ENCODE measurements at regions not wholly inside any gene's neighbourhood (a gene's known extent, or its start where the extent isn't known, plus 50 kb on each side); places are given as distances from the start of the nearest gene placed in this dataset.
A peak's percentile ranks its signal among the peaks of the same experiment; 100 is the strongest.
"Not testable (repeated sequence)": the region's sequence is repeated elsewhere in the genome, so short reads cannot be mapped to it uniquely, and the experiment has no call there.

DNA sequence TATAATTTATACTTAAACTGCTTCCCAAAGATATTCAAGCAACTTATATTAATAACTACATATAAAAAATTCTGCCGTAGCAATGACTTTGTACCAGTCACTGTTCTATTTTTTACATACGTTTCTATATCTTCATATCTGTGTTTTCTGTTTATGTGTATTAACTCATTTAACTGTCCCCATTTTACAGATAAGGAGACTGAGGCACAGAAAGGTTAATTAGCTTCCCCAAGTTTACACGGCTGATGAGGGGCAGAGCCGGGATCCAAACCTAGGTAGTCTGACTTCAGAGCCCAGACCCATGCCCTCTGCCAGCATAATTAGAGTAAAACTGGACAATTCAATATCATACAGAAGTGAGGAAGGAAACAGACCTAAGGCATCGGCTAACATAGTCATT, 259.7 kb upstream of the TUT7 start:
- no CpG with 5 or more reads among the region's 5 CpGs for WGBS, 2 donors (ENCODE audit: extremely low coverage in 2 of 2, insufficient read length in 2 of 2, insufficient replicate concordance in 1 of 2)

DNA sequence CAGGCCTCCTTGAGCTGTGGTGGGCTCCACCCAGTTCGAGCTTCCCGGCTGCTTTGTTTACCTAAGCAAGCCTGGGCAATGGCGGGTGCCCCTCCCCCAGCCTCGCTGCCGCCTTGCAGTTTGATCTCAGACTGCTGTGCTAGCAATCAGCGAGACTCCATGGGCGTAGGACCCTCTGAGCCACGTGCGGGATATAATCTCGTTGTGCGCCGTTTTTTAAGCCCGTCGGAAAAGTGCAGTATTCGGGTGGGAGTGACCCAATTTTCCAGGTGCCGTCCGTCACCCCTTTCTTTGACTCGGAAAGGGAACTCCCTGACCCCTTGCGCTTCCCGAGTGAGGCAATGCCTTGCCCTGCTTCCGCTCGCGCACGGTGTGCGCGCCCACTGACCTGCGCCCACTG, 257.3 kb upstream of the TUT7 start:
- not testable (repeated sequence) for H4K8ac ChIP-seq (ENCODE audit: low read depth, low read length); H3K79me1 ChIP-seq (ENCODE audit: low read depth, low read length); H2BK15ac ChIP-seq (ENCODE audit: low read length); H3K4ac ChIP-seq (ENCODE audit: low read length); H3K4me3 ChIP-seq (ENCODE audit: low read length in 2 of 2); H3K18ac ChIP-seq (ENCODE audit: low read length); H2AFZ ChIP-seq (ENCODE audit: low read length); H3K9me3 ChIP-seq (replicated peaks in 1 of 2; ENCODE audit: control insufficient read depth in 2 of 2, insufficient read depth in 1 of 2, low read depth in 1 of 2, low read length in 2 of 2); H4K91ac ChIP-seq (ENCODE audit: low read depth, low read length, poor library complexity); H3K27ac ChIP-seq (replicated peaks; ENCODE audit: low read length); H3K9ac ChIP-seq (ENCODE audit: low read depth, low read length, poor library complexity); H3K23ac ChIP-seq (ENCODE audit: low read depth, low read length, poor library complexity); H3K14ac ChIP-seq (ENCODE audit: low read length); H3K4me2 ChIP-seq (ENCODE audit: insufficient read depth, low read length, poor library complexity, severe bottlenecking); H2BK120ac ChIP-seq (ENCODE audit: low read depth, low read length); H3K4me1 ChIP-seq (ENCODE audit: control insufficient read depth in 2 of 2, insufficient read depth in 1 of 2, low read depth in 1 of 2, low read length in 2 of 2); H2BK5ac ChIP-seq (ENCODE audit: low read length); H2BK12ac ChIP-seq (ENCODE audit: low read length); H3K27me3 ChIP-seq (ENCODE audit: control insufficient read depth in 3 of 3, insufficient read depth in 3 of 3, low read depth in 1 of 3, low read length in 3 of 3); H2AK5ac ChIP-seq (ENCODE audit: low read depth, low read length); DNase-seq (ENCODE audit: low spot score); H3K36me3 ChIP-seq (replicated peaks in 1 of 2; ENCODE audit: control insufficient read depth in 2 of 2, insufficient read depth in 2 of 2, low read length in 2 of 2)
- no CpG with 5 or more reads among the region's 27 CpGs for WGBS, 2 donors (ENCODE audit: extremely low coverage in 2 of 2, insufficient read length in 2 of 2, insufficient replicate concordance in 1 of 2)

More for the DNA sequence above, 259.7 kb upstream of the TUT7 start:
- no peaks in the 10 kb centered on the region for H3K36me3 ChIP-seq (replicated peaks in 1 of 2; ENCODE audit: control insufficient read depth in 2 of 2, insufficient read depth in 2 of 2, low read length in 2 of 2)
- H2BK12ac ChIP-seq (ENCODE audit: low read length): no peak overlapping the region
- H2BK120ac ChIP-seq (ENCODE audit: low read depth, low read length): no peak overlapping the region
- H3K4ac ChIP-seq (ENCODE audit: low read length): no peak overlapping the region
- no peak overlapping the region for H3K27ac ChIP-seq (replicated peaks; ENCODE audit: low read length)
- no peak overlapping the region for H2AK5ac ChIP-seq (ENCODE audit: low read depth, low read length)
- no peak for DNase-seq (ENCODE audit: low spot score)
- no peaks in the 10 kb centered on the region for H3K27me3 ChIP-seq (ENCODE audit: control insufficient read depth in 3 of 3, insufficient read depth in 3 of 3, low read depth in 1 of 3, low read length in 3 of 3)
- peaks cover 0 to 10% of the 10 kb centered on the region in 2 donors for H3K4me1 ChIP-seq (ENCODE audit: control insufficient read depth in 2 of 2, insufficient read depth in 1 of 2, low read depth in 1 of 2, low read length in 2 of 2)
- no peak overlapping the region for H3K4me3 ChIP-seq (ENCODE audit: low read length in 2 of 2)
- no peak overlapping the region for H3K23ac ChIP-seq (ENCODE audit: low read depth, low read length, poor library complexity)
- H3K79me1 ChIP-seq (ENCODE audit: low read depth, low read length): no peaks in the 10 kb centered on the region
- H3K18ac ChIP-seq (ENCODE audit: low read length): no peak overlapping the region
- H4K91ac ChIP-seq (ENCODE audit: low read depth, low read length, poor library complexity): no peak overlapping the region
- H3K4me2 ChIP-seq (ENCODE audit: insufficient read depth, low read length, poor library complexity, severe bottlenecking): no peak overlapping the region
- no peak overlapping the region for H2BK15ac ChIP-seq (ENCODE audit: low read length)
- H3K9ac ChIP-seq (ENCODE audit: low read depth, low read length, poor library complexity): no peak overlapping the region
- H2BK5ac ChIP-seq (ENCODE audit: low read length): no peak overlapping the region
- no peak overlapping the region for H3K14ac ChIP-seq (ENCODE audit: low read length)
- H2AFZ ChIP-seq (ENCODE audit: low read length): no peak overlapping the region
- peaks cover 0 to 2% of the 10 kb centered on the region in 2 donors for H3K9me3 ChIP-seq (replicated peaks in 1 of 2; ENCODE audit: control insufficient read depth in 2 of 2, insufficient read depth in 1 of 2, low read depth in 1 of 2, low read length in 2 of 2)
- no peak overlapping the region for H4K8ac ChIP-seq (ENCODE audit: low read depth, low read length)

DNA sequence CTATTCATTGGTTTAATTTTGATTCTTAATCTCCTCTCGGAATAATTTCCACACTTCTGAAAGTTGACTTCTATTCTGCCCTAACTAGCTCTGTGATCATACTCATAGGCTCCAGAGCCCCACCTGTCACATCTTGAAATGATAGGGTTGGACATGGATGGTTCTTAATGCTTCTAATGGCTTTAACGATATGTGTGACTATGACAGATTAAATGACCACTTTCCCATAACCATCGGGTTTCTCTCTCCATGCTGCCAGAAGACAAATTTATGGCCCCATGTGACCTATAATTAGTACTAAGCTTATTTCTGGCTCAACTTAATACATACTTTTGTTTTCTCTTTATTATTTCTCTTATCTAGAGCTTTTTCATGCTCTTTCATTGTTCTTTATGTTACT, 251.1 kb upstream of the TUT7 start:
- no peak overlapping the region for H3K4me2 ChIP-seq (ENCODE audit: insufficient read depth, low read length, poor library complexity, severe bottlenecking)
- H4K91ac ChIP-seq (ENCODE audit: low read depth, low read length, poor library complexity): no peak overlapping the region
- H3K23ac ChIP-seq (ENCODE audit: low read depth, low read length, poor library complexity): no peak overlapping the region
- WGBS, 2 donors (ENCODE audit: extremely low coverage in 2 of 2, insufficient read length in 2 of 2, insufficient replicate concordance in 1 of 2): no CpG with 5 or more reads among the region's 3 CpGs
- H3K9me3 ChIP-seq (replicated peaks in 1 of 2; ENCODE audit: control insufficient read depth in 2 of 2, insufficient read depth in 1 of 2, low read depth in 1 of 2, low read length in 2 of 2): no peaks in the 10 kb centered on the region
- no peak overlapping the region for H2BK15ac ChIP-seq (ENCODE audit: low read length)
- H3K36me3 ChIP-seq (replicated peaks in 1 of 2; ENCODE audit: control insufficient read depth in 2 of 2, insufficient read depth in 2 of 2, low read length in 2 of 2): no peaks in the 10 kb centered on the region
- H2BK12ac ChIP-seq (ENCODE audit: low read length): no peak overlapping the region
- H3K4me3 ChIP-seq (ENCODE audit: low read length in 2 of 2): no peak overlapping the region
- no peak for DNase-seq (ENCODE audit: low spot score)
- no peaks in the 10 kb centered on the region for H3K27me3 ChIP-seq (ENCODE audit: control insufficient read depth in 3 of 3, insufficient read depth in 3 of 3, low read depth in 1 of 3, low read length in 3 of 3)
- no peak overlapping the region for H3K9ac ChIP-seq (ENCODE audit: low read depth, low read length, poor library complexity)
- no peak overlapping the region for H2BK5ac ChIP-seq (ENCODE audit: low read length)
- no peaks in the 10 kb centered on the region for H3K79me1 ChIP-seq (ENCODE audit: low read depth, low read length)
- H3K4me1 ChIP-seq (ENCODE audit: control insufficient read depth in 2 of 2, insufficient read depth in 1 of 2, low read depth in 1 of 2, low read length in 2 of 2): peaks cover 0 to 12% of the 10 kb centered on the region in 2 donors
- H2BK120ac ChIP-seq (ENCODE audit: low read depth, low read length): no peak overlapping the region
- no peak overlapping the region for H2AK5ac ChIP-seq (ENCODE audit: low read depth, low read length)
- no peak overlapping the region for H3K18ac ChIP-seq (ENCODE audit: low read length)
- H3K27ac ChIP-seq (replicated peaks; ENCODE audit: low read length): peak overlapping the region; percentile 36
- no peak overlapping the region for H3K4ac ChIP-seq (ENCODE audit: low read length)
- no peak overlapping the region for H3K14ac ChIP-seq (ENCODE audit: low read length)
- no peak overlapping the region for H2AFZ ChIP-seq (ENCODE audit: low read length)
- H4K8ac ChIP-seq (ENCODE audit: low read depth, low read length): no peak overlapping the region

DNA sequence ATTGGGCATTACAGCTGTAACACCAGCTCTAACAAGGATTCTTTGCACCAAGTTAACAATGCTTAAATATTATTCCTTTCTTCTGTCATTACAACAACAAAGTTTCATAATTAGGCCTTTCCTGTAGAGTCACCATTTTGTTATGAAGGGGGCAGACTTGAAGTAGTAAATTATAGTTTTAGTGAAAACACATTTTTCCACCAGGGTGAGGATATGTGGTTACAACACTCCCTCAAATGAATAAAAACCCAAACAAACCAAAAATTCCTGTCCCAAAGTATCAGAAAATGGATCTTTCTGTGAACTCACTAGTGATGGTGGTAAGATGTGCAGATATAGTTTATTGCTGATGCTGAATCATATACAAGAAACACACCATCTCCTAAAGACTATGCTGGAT, 250.5 kb upstream of the TUT7 start:
- Histone ChIP-seq H2BK15ac (ENCODE audit: low read length) (no peak overlapping the region), H2BK5ac (ENCODE audit: low read length) (no peak overlapping the region), H3K23ac (ENCODE audit: low read depth, low read length, poor library complexity) (no peak overlapping the region), H3K27ac (replicated peaks; ENCODE audit: low read length) (no peak overlapping the region), H3K4me1 (ENCODE audit: control insufficient read depth in 2 of 2, insufficient read depth in 1 of 2, low read depth in 1 of 2, low read length in 2 of 2) (peaks cover 0 to 13% of the 10 kb centered on the region in 2 donors), H3K79me1 (ENCODE audit: low read depth, low read length) (no peaks in the 10 kb centered on the region), H3K4ac (ENCODE audit: low read length) (no peak overlapping the region), H3K9me3 (replicated peaks in 1 of 2; ENCODE audit: control insufficient read depth in 2 of 2, insufficient read depth in 1 of 2, low read depth in 1 of 2, low read length in 2 of 2) (no peaks in the 10 kb centered on the region), H4K8ac (ENCODE audit: low read depth, low read length) (no peak overlapping the region), H2AFZ (ENCODE audit: low read length) (no peak overlapping the region), H3K4me2 (ENCODE audit: insufficient read depth, low read length, poor library complexity, severe bottlenecking) (no peak overlapping the region), H3K4me3 (ENCODE audit: low read length in 2 of 2) (no peak overlapping the region), H3K36me3 (replicated peaks in 1 of 2; ENCODE audit: control insufficient read depth in 2 of 2, insufficient read depth in 2 of 2, low read length in 2 of 2) (no peaks in the 10 kb centered on the region), H4K91ac (ENCODE audit: low read depth, low read length, poor library complexity) (no peak overlapping the region), H3K14ac (ENCODE audit: low read length) (no peak overlapping the region), H3K18ac (ENCODE audit: low read length) (no peak overlapping the region), H2BK120ac (ENCODE audit: low read depth, low read length) (no peak overlapping the region), H3K27me3 (ENCODE audit: control insufficient read depth in 3 of 3, insufficient read depth in 3 of 3, low read depth in 1 of 3, low read length in 3 of 3) (no peaks in the 10 kb centered on the region), H3K9ac (ENCODE audit: low read depth, low read length, poor library complexity) (no peak overlapping the region), H2AK5ac (ENCODE audit: low read depth, low read length) (no peak overlapping the region), H2BK12ac (ENCODE audit: low read length) (no peak overlapping the region)
- DNase-seq (ENCODE audit: low spot score): no peak

Data from neuronal stem cell (in vitro differentiated cells).